GM23338 (cell line): ENCODE measurements at regions not wholly inside any gene's neighbourhood (a gene's known extent, or its start where the extent isn't known, plus 50 kb on each side); places are given as distances from the start of the nearest gene placed in this dataset.

Source experiments
- EZH2 ChIP-seq: fragments of 200-600 bp; sonication (generic); IDR thresholded peaks from one replicate; pipeline ENCODE4 v1.8.0; 2017; ENCODE audit warnings: antibody characterized with exemption, mild to moderate bottlenecking, low read depth; ENCODE audit not compliant: unreplicated experiment
- EZH2phosphoT487 ChIP-seq: fragments of 200-600 bp; sonication (generic); IDR thresholded peaks from one replicate; pipeline ENCODE4 v1.8.1; 2018; ENCODE audit warnings: antibody characterized with exemption; ENCODE audit not compliant: unreplicated experiment
- JUNB ChIP-seq: IDR thresholded peaks from one replicate; pipeline ENCODE4 v1.6.1; 2016; ENCODE audit warnings: antibody characterized with exemption; ENCODE audit not compliant: unreplicated experiment
- NANOG ChIP-seq: IDR thresholded peaks from 2 replicates; pipeline ENCODE4 v1.6.1; 2016; ENCODE audit warnings: antibody characterized with exemption, borderline replicate concordance
- POLR2AphosphoS5 ChIP-seq: IDR thresholded peaks from 2 replicates; pipeline ENCODE4 v1.6.1; 2016; ENCODE audit warnings: antibody characterized with exemption, low read depth
- REST ChIP-seq: IDR thresholded peaks from one replicate; pipeline ENCODE4 v1.6.1; 2018; ENCODE audit warnings: antibody characterized with exemption; ENCODE audit not compliant: unreplicated experiment
- ZNF114 ChIP-seq: fragments of 250-450 bp; sonication (Bioruptor Pico); IDR thresholded peaks from 2 replicates; pipeline ENCODE4 v1.5.0; 2020; ENCODE audit warnings: mild to moderate bottlenecking, moderate library complexity
- TF ChIP-seq, protein P1 (sequence below): fragments of 250-450 bp; sonication (Bioruptor Pico); IDR thresholded peaks from 2 replicates; pipeline ENCODE4 v1.5.0; 2020; ENCODE audit warnings: mild to moderate bottlenecking, moderate library complexity
- TF ChIP-seq, protein P2 (sequence below), 2 experiments: fragments of 200-600 bp in 1 of 2; sonication (generic) in 1 of 2; conservative IDR thresholded peaks; 2 replicates each; pipeline versions ENCODE4 v1.5.1 to v1.6.1; 2016 to 2017; ENCODE audit warnings: antibody characterized with exemption in 2 of 2, low read depth in 2 of 2, mild to moderate bottlenecking in 2 of 2, moderate library complexity in 1 of 2

DNA sequence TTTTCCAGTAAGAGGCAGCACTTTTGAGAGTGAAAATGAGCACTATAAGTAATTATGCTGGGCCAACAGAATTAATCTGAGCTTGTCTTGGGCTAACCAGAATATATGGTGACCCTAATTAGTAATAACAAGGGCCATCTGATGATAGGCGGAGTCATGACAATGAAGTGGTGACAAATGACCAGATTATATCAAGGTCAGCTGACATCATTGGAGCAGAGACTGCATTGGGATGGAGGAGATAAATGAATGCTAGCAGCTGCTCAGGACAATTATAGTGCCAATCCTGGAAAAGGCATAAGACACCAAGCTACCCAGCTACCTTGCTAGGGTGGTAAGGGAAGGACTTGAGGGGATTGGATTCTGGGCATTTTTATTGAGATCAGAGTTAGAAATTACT, 1548.7 kb downstream of the RPA4 start:
- TF ChIP-seq, protein P1, sequence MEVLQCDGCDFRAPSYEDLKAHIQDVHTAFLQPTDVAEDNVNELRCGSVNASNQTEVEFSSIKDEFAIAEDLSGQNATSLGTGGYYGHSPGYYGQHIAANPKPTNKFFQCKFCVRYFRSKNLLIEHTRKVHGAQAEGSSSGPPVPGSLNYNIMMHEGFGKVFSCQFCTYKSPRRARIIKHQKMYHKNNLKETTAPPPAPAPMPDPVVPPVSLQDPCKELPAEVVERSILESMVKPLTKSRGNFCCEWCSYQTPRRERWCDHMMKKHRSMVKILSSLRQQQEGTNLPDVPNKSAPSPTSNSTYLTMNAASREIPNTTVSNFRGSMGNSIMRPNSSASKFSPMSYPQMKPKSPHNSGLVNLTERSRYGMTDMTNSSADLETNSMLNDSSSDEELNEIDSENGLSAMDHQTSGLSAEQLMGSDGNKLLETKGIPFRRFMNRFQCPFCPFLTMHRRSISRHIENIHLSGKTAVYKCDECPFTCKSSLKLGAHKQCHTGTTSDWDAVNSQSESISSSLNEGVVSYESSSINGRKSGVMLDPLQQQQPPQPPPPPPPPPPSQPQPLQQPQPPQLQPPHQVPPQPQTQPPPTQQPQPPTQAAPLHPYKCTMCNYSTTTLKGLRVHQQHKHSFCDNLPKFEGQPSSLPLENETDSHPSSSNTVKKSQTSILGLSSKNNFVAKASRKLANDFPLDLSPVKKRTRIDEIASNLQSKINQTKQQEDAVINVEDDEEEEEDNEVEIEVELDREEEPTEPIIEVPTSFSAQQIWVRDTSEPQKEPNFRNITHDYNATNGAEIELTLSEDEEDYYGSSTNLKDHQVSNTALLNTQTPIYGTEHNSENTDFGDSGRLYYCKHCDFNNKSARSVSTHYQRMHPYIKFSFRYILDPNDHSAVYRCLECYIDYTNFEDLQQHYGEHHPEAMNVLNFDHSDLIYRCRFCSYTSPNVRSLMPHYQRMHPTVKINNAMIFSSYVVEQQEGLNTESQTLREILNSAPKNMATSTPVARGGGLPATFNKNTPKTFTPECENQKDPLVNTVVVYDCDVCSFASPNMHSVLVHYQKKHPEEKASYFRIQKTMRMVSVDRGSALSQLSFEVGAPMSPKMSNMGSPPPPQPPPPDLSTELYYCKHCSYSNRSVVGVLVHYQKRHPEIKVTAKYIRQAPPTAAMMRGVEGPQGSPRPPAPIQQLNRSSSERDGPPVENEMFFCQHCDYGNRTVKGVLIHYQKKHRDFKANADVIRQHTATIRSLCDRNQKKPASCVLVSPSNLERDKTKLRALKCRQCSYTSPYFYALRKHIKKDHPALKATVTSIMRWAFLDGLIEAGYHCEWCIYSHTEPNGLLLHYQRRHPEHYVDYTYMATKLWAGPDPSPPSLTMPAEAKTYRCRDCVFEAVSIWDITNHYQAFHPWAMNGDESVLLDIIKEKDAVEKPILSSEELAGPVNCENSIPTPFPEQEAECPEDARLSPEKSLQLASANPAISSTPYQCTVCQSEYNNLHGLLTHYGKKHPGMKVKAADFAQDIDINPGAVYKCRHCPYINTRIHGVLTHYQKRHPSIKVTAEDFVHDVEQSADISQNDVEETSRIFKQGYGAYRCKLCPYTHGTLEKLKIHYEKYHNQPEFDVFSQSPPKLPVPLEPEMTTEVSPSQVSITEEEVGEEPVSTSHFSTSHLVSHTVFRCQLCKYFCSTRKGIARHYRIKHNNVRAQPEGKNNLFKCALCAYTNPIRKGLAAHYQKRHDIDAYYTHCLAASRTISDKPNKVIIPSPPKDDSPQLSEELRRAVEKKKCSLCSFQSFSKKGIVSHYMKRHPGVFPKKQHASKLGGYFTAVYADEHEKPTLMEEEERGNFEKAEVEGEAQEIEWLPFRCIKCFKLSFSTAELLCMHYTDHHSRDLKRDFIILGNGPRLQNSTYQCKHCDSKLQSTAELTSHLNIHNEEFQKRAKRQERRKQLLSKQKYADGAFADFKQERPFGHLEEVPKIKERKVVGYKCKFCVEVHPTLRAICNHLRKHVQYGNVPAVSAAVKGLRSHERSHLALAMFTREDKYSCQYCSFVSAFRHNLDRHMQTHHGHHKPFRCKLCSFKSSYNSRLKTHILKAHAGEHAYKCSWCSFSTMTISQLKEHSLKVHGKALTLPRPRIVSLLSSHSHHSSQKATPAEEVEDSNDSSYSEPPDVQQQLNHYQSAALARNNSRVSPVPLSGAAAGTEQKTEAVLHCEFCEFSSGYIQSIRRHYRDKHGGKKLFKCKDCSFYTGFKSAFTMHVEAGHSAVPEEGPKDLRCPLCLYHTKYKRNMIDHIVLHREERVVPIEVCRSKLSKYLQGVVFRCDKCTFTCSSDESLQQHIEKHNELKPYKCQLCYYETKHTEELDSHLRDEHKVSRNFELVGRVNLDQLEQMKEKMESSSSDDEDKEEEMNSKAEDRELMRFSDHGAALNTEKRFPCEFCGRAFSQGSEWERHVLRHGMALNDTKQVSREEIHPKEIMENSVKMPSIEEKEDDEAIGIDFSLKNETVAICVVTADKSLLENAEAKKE (CRISPR knock-in tag): no peak
- TF ChIP-seq, protein P2, sequence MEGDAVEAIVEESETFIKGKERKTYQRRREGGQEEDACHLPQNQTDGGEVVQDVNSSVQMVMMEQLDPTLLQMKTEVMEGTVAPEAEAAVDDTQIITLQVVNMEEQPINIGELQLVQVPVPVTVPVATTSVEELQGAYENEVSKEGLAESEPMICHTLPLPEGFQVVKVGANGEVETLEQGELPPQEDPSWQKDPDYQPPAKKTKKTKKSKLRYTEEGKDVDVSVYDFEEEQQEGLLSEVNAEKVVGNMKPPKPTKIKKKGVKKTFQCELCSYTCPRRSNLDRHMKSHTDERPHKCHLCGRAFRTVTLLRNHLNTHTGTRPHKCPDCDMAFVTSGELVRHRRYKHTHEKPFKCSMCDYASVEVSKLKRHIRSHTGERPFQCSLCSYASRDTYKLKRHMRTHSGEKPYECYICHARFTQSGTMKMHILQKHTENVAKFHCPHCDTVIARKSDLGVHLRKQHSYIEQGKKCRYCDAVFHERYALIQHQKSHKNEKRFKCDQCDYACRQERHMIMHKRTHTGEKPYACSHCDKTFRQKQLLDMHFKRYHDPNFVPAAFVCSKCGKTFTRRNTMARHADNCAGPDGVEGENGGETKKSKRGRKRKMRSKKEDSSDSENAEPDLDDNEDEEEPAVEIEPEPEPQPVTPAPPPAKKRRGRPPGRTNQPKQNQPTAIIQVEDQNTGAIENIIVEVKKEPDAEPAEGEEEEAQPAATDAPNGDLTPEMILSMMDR (conservative IDR thresholded peaks at IDR 0.05; ENCODE audit: low read depth in 2 of 2): no peak
- TF ChIP-seq EZH2 (no peak), EZH2phosphoT487 (no peak), POLR2AphosphoS5 (no peak), JUNB (no peak), REST (no peak), ZNF114 (CRISPR knock-in tag) (no peak), NANOG (no peak)
